ENCODE measurements at regions not wholly inside any gene's neighbourhood (a gene's known extent, or its start where the extent isn't known, plus 50 kb on each side); places are given as distances from the start of the nearest gene placed in this dataset.

- no peak for TF ChIP-seq CTCF (IDR thresholded peaks at IDR 0.05)
- ATAC-seq (ENCODE audit: low FRiP score) (no peak), DNase-seq (ENCODE audit: low spot score) (no peak)
These were observed 1063.5 kb upstream of the LRRN3 start for GRCh38 chr7:110027385-110027784.

GRCh38 chr7:110043519-110043918 lies 1047.4 kb upstream of the LRRN3 start:
- ATAC-seq (ENCODE audit: low FRiP score) (no peak), DNase-seq (ENCODE audit: low spot score) (no peak)
- no peak for TF ChIP-seq CTCF (IDR thresholded peaks at IDR 0.05)

DNA sequence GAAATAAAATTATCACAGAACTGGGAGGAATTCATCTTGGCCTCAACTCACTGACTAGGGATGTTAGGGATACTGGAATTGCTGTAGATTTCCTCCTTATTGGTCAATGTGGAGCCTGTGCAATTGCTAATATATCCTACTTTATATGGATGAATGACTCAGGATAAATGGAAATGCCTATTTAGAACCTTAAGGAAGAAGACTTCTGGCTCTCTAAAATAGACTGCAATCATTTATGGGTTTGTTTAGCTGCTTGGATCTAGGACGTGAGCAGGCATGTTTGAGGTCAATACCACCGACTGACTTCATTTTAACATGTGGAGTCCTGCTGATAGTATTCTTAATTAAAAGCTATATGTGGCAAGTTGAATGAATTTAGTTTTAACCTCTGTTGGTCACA lies 1040.1 kb upstream of the LRRN3 start:
- ATAC-seq (ENCODE audit: low FRiP score) (no peak), DNase-seq (ENCODE audit: low spot score) (no peak)
- TF ChIP-seq CTCF (IDR thresholded peaks at IDR 0.05), result no peak

DNA sequence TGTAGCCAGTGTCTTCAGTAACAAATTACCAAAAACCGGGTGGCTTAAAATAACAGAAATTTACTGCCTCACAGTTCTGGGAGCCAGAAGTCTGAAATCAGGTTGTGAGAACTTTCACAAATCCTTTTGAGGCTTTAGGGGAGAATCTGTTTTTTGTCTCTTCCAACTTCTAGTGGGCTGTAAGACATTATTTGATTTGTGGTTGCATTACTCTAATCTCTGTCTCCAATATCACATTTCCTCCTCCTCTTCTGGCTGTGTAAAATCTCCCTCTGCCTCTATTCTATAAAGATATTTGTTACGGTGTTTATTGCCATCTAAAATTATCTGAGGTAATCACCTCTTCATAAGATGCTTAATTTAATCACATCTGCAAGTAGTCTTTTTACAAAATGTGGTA lies 1039.6 kb upstream of the LRRN3 start:
- no peak for DNase-seq (ENCODE audit: low spot score)
- TF ChIP-seq CTCF (IDR thresholded peaks at IDR 0.05), result no peak
- no peak for ATAC-seq (ENCODE audit: low FRiP score)

DNA sequence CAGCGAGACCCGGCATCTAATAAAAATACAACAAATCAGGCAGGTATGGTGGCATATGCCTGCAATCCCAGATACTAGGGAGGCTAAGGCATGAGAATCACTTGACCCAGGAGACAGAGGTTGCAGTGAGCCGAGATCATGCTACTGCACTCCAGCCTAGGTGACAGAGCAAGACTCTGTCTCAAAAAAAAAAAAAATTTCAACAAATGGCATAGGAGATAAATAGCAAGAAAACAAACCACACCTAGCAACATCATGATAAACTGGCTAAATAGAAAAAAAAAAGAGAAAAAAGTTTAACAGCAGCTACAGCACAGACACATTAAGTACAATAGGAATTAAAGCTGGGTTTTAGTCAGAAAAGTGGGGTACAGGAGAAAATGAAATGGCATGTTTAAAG lies 1034.6 kb upstream of the LRRN3 start:
- DNase-seq (ENCODE audit: low spot score) (no peak), ATAC-seq (ENCODE audit: low FRiP score) (no peak)
- TF ChIP-seq CTCF (IDR thresholded peaks at IDR 0.05), result no peak

- ATAC-seq (ENCODE audit: low FRiP score), result no peak
- no peak for TF ChIP-seq CTCF (IDR thresholded peaks at IDR 0.05)
- DNase-seq (ENCODE audit: low spot score), result no peak
These were observed 1032.5 kb upstream of the LRRN3 start for GRCh38 chr7:110058401-110058800.

- no peak for TF ChIP-seq CTCF (IDR thresholded peaks at IDR 0.05)
- ATAC-seq (ENCODE audit: low FRiP score) (no peak), DNase-seq (ENCODE audit: low spot score) (no peak)
These were observed 1029.5 kb upstream of the LRRN3 start for GRCh38 chr7:110061387-110061786.
